Left colon (tissue), 2 donors: ENCODE measurements at regions not wholly inside any gene's neighbourhood (a gene's known extent, or its start where the extent isn't known, plus 50 kb on each side); places are given as distances from the start of the nearest gene placed in this dataset.

Source experiments
- ATAC-seq: fragments of 200-7000 bp; cut with Tn5 transposase; one replicate; pipeline ENCODE4 v1.9.1; 2020; ENCODE audit warnings: mild to moderate bottlenecking, moderate library complexity
- DNase-seq, 2 donors: peaks; one replicate each; pipeline ENCODE4 v3.0.0-alpha.2; 2020
- intact Hi-C, 2 donors: fragments of 100-400 bp; cut with DNase I in 1 of 2; cut with micrococcal nuclease in 1 of 2; formaldehyde crosslinking; loops; one replicate each; pipeline versions ENCODE4 v1.11.2 to v1.14.0; 2022; cut with DNase I, micrococcal nuclease
- donor health status: DM: no; HTN: no; CAD: no.
- donor health status: DM: yes; HTN: yes; CAD: no.

- DNase-seq (no peak), ATAC-seq (no peak)
Observed at GRCh38 chr2:21452678-21453077, 328.9 kb downstream of the TDRD15 start.

GRCh38 chr2:21453723-21454450 lies 330.1 kb downstream of the TDRD15 start:
- ATAC-seq (no peak), DNase-seq (no peak)
- intact Hi-C loops: no loop called here

More at GRCh38 chr2:21452678-21453077, 328.9 kb downstream of the TDRD15 start:
- intact Hi-C loops: no loop called here

- DNase-seq (no peak), ATAC-seq (no peak)
- intact Hi-C loops: no loop called here
Observed at GRCh38 chr2:21454839-21455238, 331.1 kb downstream of the TDRD15 start.

GRCh38 chr2:21461754-21462240 lies 338.0 kb downstream of the TDRD15 start:
- intact Hi-C loops: no loop called here
- DNase-seq (no peak), ATAC-seq (no peak)

GRCh38 chr2:21466341-21466927 lies 342.7 kb downstream of the TDRD15 start:
- intact Hi-C loops: no loop called here
- DNase-seq: no peak
- ATAC-seq: no peak

GRCh38 chr2:21467280-21467818 lies 343.6 kb downstream of the TDRD15 start:
- no peak for DNase-seq
- intact Hi-C loops: no loop called here
- ATAC-seq: no peak

- ATAC-seq: no peak
- intact Hi-C loops: no loop called here
- DNase-seq: no peak
Observed at GRCh38 chr2:21467910-21468309, 344.1 kb downstream of the TDRD15 start.

- intact Hi-C loops: no loop called here
- ATAC-seq: no peak
- no peak for DNase-seq
Observed at GRCh38 chr2:21468624-21469023, 344.9 kb downstream of the TDRD15 start.

- intact Hi-C loops: no loop called here
- DNase-seq (no peak), ATAC-seq (no peak)
Observed at GRCh38 chr2:21469158-21469557, 345.4 kb downstream of the TDRD15 start.

- intact Hi-C loops: no loop called here
- no peak for DNase-seq
Observed at GRCh38 chr2:21469564-21469963, 345.8 kb downstream of the TDRD15 start.

GRCh38 chr2:21480162-21480561 lies 356.4 kb downstream of the TDRD15 start:
- DNase-seq (no peak), ATAC-seq (no peak)
- intact Hi-C loops: no loop called here

More at GRCh38 chr2:21469564-21469963, 345.8 kb downstream of the TDRD15 start:
- ATAC-seq: no peak

- no peak for DNase-seq
- intact Hi-C loops: no loop called here
- ATAC-seq: no peak
Observed at GRCh38 chr2:21484643-21485042, 360.9 kb downstream of the TDRD15 start.

- ATAC-seq (no peak), DNase-seq (no peak)
- intact Hi-C loops: no loop called here
Observed at GRCh38 chr2:21486445-21486844, 362.7 kb downstream of the TDRD15 start.

- DNase-seq: no peak
- ATAC-seq: no peak
- intact Hi-C loops: no loop called here
Observed at GRCh38 chr2:21489080-21489479, 365.3 kb downstream of the TDRD15 start.

- intact Hi-C loops: no loop called here
- ATAC-seq (no peak), DNase-seq (no peak)
Observed at GRCh38 chr2:21498016-21498415, 374.2 kb downstream of the TDRD15 start.

GRCh38 chr2:21500401-21500945 lies 376.7 kb downstream of the TDRD15 start:
- intact Hi-C loops: no loop called here
- DNase-seq (no peak), ATAC-seq (no peak)

GRCh38 chr2:21501376-21502027 lies 377.7 kb downstream of the TDRD15 start:
- DNase-seq: no peak
- ATAC-seq: no peak
- intact Hi-C loops: no loop called here

- intact Hi-C loops: no loop called here
- ATAC-seq: no peak
- no peak for DNase-seq
Observed at GRCh38 chr2:21515903-21516302, 392.1 kb downstream of the TDRD15 start.

GRCh38 chr2:21519412-21519811 lies 395.6 kb downstream of the TDRD15 start:
- DNase-seq: no peak
- intact Hi-C loops: no loop called here
- no peak for ATAC-seq

- intact Hi-C loops: no loop called here
Observed at GRCh38 chr2:21519821-21520220, 396.1 kb downstream of the TDRD15 start.

More at GRCh38 chr2:21519821-21520220, 396.1 kb downstream of the TDRD15 start:
- no peak for ATAC-seq
- DNase-seq: no peak
